GM23338 (cell line): ENCODE measurements at regions not wholly inside any gene's neighbourhood (a gene's known extent, or its start where the extent isn't known, plus 50 kb on each side); places are given as distances from the start of the nearest gene placed in this dataset.

Experiments
- ATAC-seq: fragments of 200-7000 bp; cut with Tn5 transposase; 3 replicates; pipeline ENCODE4 v1.9.1; 2020
- DNase-seq: peaks from one replicate; pipeline ENCODE4 v3.0.0-alpha.2; 2015; ENCODE audit warnings: low spot score
- H2AFZ ChIP-seq: fragments of 200-600 bp; sonication (generic); 2 replicates; pipeline ENCODE4 v1.8.0; 2016; ENCODE audit warnings: antibody characterized with exemption, mild to moderate bottlenecking, moderate library complexity
- H3F3A ChIP-seq: fragments of 200-600 bp; sonication (generic); replicated peaks from 2 replicates; pipeline ENCODE4 v1.8.0; 2017; ENCODE audit warnings: antibody characterized with exemption, mixed run types, low read depth
- H3K27ac ChIP-seq: fragments of 200-600 bp; sonication (generic); 2 replicates; pipeline ENCODE4 v1.6.1; 2016; ENCODE audit warnings: low read depth
- H3K27me3 ChIP-seq: fragments of 200-600 bp; sonication (generic); 2 replicates; pipeline ENCODE4 v1.8.0; 2016; ENCODE audit warnings: mild to moderate bottlenecking, mixed run types, moderate library complexity; ENCODE audit not compliant: insufficient read depth
- H3K36me3 ChIP-seq: fragments of 200-600 bp; sonication (generic); 2 replicates; pipeline ENCODE4 v1.8.0; 2016; ENCODE audit warnings: mild to moderate bottlenecking; ENCODE audit not compliant: insufficient read depth
- H3K4me1 ChIP-seq: fragments of 200-600 bp; sonication (generic); 2 replicates; pipeline ENCODE4 v1.8.0; 2016; ENCODE audit warnings: mild to moderate bottlenecking, moderate library complexity; ENCODE audit not compliant: insufficient read depth
- H3K4me2 ChIP-seq: fragments of 200-600 bp; sonication (generic); 2 replicates; pipeline ENCODE4 v1.7.1; 2017; ENCODE audit warnings: mixed run types
- H3K4me3 ChIP-seq: fragments of 200-600 bp; sonication (generic); 2 replicates; pipeline ENCODE4 v1.6.1; 2016; ENCODE audit warnings: mixed run types
- H3K79me2 ChIP-seq: fragments of 200-600 bp; sonication (generic); replicated peaks from 2 replicates; pipeline ENCODE4 v1.8.0; 2017; ENCODE audit warnings: mild to moderate bottlenecking; ENCODE audit not compliant: insufficient read depth
- H3K9me2 ChIP-seq: fragments of 200-600 bp; sonication (generic); 2 replicates; pipeline ENCODE4 v1.8.0; 2017; ENCODE audit not compliant: insufficient read depth
- H4K20me1 ChIP-seq: fragments of 200-600 bp; sonication (generic); replicated peaks from 2 replicates; pipeline ENCODE4 v1.8.0; 2017; ENCODE audit warnings: mild to moderate bottlenecking; ENCODE audit not compliant: insufficient read depth
- H3K27ac Mint-ChIP-seq: 2 replicates; pipeline ENCODE4 v1.8.0; 2020; ENCODE audit warnings: inconsistent platforms, mild to moderate bottlenecking, moderate library complexity, mixed read lengths
- H3K27me3 Mint-ChIP-seq: 3 replicates; pipeline ENCODE4 v1.8.0; 2022; ENCODE audit warnings: low read depth, mild to moderate bottlenecking, moderate library complexity, mixed read lengths, inconsistent platforms; ENCODE audit not compliant: insufficient read depth, poor library complexity
- H3K36me3 Mint-ChIP-seq: 3 replicates; pipeline ENCODE4 v1.8.0; 2021; ENCODE audit warnings: low read depth, mild to moderate bottlenecking, inconsistent platforms, moderate library complexity, mixed read lengths
- H3K4me1 Mint-ChIP-seq: 3 replicates; pipeline ENCODE4 v1.8.0; 2020; ENCODE audit warnings: mild to moderate bottlenecking, inconsistent platforms, mixed read lengths
- H3K4me3 Mint-ChIP-seq: 3 replicates; pipeline ENCODE4 v1.8.0; 2021; ENCODE audit warnings: moderate library complexity, mild to moderate bottlenecking, inconsistent platforms, mixed read lengths
- H3K9me3 Mint-ChIP-seq: 3 replicates; pipeline ENCODE4 v1.8.0; 2020; ENCODE audit warnings: moderate library complexity, mild to moderate bottlenecking, inconsistent platforms, mixed read lengths
- CREB1 ChIP-seq: fragments of 250-450 bp; sonication (Bioruptor Pico); IDR thresholded peaks from 2 replicates; pipeline ENCODE4 v1.5.0; 2020; ENCODE audit warnings: low read depth, mild to moderate bottlenecking, moderate library complexity
- EZH2 ChIP-seq: fragments of 200-600 bp; sonication (generic); IDR thresholded peaks from one replicate; pipeline ENCODE4 v1.8.0; 2017; ENCODE audit warnings: antibody characterized with exemption, mild to moderate bottlenecking, low read depth; ENCODE audit not compliant: unreplicated experiment
- EZH2phosphoT487 ChIP-seq: fragments of 200-600 bp; sonication (generic); IDR thresholded peaks from one replicate; pipeline ENCODE4 v1.8.1; 2018; ENCODE audit warnings: antibody characterized with exemption; ENCODE audit not compliant: unreplicated experiment
- JUNB ChIP-seq: IDR thresholded peaks from one replicate; pipeline ENCODE4 v1.6.1; 2016; ENCODE audit warnings: antibody characterized with exemption; ENCODE audit not compliant: unreplicated experiment
- NANOG ChIP-seq: IDR thresholded peaks from 2 replicates; pipeline ENCODE4 v1.6.1; 2016; ENCODE audit warnings: antibody characterized with exemption, borderline replicate concordance
- POLR2AphosphoS5 ChIP-seq: IDR thresholded peaks from 2 replicates; pipeline ENCODE4 v1.6.1; 2016; ENCODE audit warnings: antibody characterized with exemption, low read depth
- REST ChIP-seq: IDR thresholded peaks from one replicate; pipeline ENCODE4 v1.6.1; 2018; ENCODE audit warnings: antibody characterized with exemption; ENCODE audit not compliant: unreplicated experiment
- STAT1 ChIP-seq: IDR thresholded peaks from one replicate; pipeline ENCODE4 v1.6.1; 2016; ENCODE audit warnings: antibody characterized with exemption; ENCODE audit not compliant: unreplicated experiment
- ZNF114 ChIP-seq: fragments of 250-450 bp; sonication (Bioruptor Pico); IDR thresholded peaks from 2 replicates; pipeline ENCODE4 v1.5.0; 2020; ENCODE audit warnings: mild to moderate bottlenecking, moderate library complexity
- ZNF331 ChIP-seq: fragments of 250-450 bp; sonication (Bioruptor Pico); IDR thresholded peaks from 2 replicates; pipeline ENCODE4 v1.5.0; 2020; ENCODE audit warnings: low read depth, mild to moderate bottlenecking, moderate library complexity
- TF ChIP-seq, protein P1 (sequence below), 2 experiments: fragments of 200-600 bp in 1 of 2; sonication (generic) in 1 of 2; conservative IDR thresholded peaks; 2 replicates each; pipeline versions ENCODE4 v1.5.1 to v1.6.1; 2016 to 2017; ENCODE audit warnings: antibody characterized with exemption in 2 of 2, low read depth in 2 of 2, mild to moderate bottlenecking in 2 of 2, moderate library complexity in 1 of 2
- TF ChIP-seq, protein P2 (sequence below): IDR thresholded peaks from 2 replicates; pipeline ENCODE4 v1.6.1; 2016; ENCODE audit warnings: antibody characterized with exemption

DNA sequence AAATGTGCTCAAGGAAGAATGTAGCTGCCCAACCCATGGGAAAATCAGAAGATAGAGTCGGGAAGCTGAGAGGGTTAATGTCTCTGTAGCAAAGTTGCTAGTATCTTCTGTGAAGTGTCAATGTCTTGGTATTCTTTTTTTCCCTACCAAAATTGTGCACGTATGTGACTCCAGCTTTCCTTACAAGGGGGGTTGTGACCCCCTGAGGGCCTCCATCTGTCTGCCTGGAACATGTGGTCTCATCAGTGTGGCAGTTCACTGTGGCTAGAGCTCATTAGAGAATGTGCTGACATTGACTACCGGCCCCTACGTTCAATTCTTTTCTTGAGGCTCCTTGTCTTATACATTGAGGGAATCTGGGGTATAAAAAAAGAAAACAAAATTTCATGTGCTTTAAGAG, 725.2 kb upstream of the CELF2 start:
- Mint-ChIP-seq H3K4me3 (no peak overlapping the region), H3K36me3 (peaks cover 23% of the 10 kb centered on the region), H3K9me3 (peaks cover 16% of the 10 kb centered on the region; the same call in 2 of the 3 replicates), H3K4me1 (peaks cover 27% of the 10 kb centered on the region), H3K27ac (no peak overlapping the region), H3K27me3 (peaks cover 8% of the 10 kb centered on the region)
- Histone ChIP-seq H3K4me3 (no peak overlapping the region), H2AFZ (peak overlapping the region; percentile 1; the same call in 1 of the 2 replicates), H3K79me2 (no peaks in the 10 kb centered on the region), H4K20me1 (no peaks in the 10 kb centered on the region), H3K4me1 (peaks cover 31% of the 10 kb centered on the region), H3K36me3 (no peaks in the 10 kb centered on the region; the same call in 1 of the 2 replicates), H3F3A (no peaks in the 10 kb centered on the region), H3K9me2 (peaks cover 13% of the 10 kb centered on the region; the same call in 1 of the 2 replicates), H3K27ac (no peak overlapping the region), H3K27me3 (no peaks in the 10 kb centered on the region), H3K4me2 (no peak overlapping the region)
- ATAC-seq (no peak), DNase-seq (no peak)
- no peak for TF ChIP-seq CREB1 (CRISPR knock-in tag)
- TF ChIP-seq JUNB = no peak
- no peak for TF ChIP-seq POLR2AphosphoS5
- TF ChIP-seq, protein P1, sequence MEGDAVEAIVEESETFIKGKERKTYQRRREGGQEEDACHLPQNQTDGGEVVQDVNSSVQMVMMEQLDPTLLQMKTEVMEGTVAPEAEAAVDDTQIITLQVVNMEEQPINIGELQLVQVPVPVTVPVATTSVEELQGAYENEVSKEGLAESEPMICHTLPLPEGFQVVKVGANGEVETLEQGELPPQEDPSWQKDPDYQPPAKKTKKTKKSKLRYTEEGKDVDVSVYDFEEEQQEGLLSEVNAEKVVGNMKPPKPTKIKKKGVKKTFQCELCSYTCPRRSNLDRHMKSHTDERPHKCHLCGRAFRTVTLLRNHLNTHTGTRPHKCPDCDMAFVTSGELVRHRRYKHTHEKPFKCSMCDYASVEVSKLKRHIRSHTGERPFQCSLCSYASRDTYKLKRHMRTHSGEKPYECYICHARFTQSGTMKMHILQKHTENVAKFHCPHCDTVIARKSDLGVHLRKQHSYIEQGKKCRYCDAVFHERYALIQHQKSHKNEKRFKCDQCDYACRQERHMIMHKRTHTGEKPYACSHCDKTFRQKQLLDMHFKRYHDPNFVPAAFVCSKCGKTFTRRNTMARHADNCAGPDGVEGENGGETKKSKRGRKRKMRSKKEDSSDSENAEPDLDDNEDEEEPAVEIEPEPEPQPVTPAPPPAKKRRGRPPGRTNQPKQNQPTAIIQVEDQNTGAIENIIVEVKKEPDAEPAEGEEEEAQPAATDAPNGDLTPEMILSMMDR (conservative IDR thresholded peaks at IDR 0.05; ENCODE audit: low read depth in 2 of 2) = no peak
- TF ChIP-seq ZNF114 = no peak
- no peak for TF ChIP-seq EZH2phosphoT487
- no peak for TF ChIP-seq NANOG
- no peak for TF ChIP-seq REST
- no peak for TF ChIP-seq STAT1
- TF ChIP-seq ZNF331 (CRISPR knock-in tag) = no peak
- TF ChIP-seq EZH2 = no peak
- TF ChIP-seq, protein P2, sequence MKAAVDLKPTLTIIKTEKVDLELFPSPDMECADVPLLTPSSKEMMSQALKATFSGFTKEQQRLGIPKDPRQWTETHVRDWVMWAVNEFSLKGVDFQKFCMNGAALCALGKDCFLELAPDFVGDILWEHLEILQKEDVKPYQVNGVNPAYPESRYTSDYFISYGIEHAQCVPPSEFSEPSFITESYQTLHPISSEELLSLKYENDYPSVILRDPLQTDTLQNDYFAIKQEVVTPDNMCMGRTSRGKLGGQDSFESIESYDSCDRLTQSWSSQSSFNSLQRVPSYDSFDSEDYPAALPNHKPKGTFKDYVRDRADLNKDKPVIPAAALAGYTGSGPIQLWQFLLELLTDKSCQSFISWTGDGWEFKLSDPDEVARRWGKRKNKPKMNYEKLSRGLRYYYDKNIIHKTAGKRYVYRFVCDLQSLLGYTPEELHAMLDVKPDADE = no peak
